Stomach (tissue), 4 donors: ENCODE measurements at regions not wholly inside any gene's neighbourhood (a gene's known extent, or its start where the extent isn't known, plus 50 kb on each side); places are given as distances from the start of the nearest gene placed in this dataset.

Experiments
- CTCF ChIP-seq, 7 experiments: fragments of 450-650 bp in 4 of 7; fragments of 200-600 bp in 3 of 7; sonication (generic) in 3 of 7; IDR thresholded peaks; one replicate each; pipeline ENCODE4 v1.5.1; 2016 to 2019; ENCODE audit warnings: antibody characterized with exemption in 7 of 7, control low read depth in 2 of 7, mild to moderate bottlenecking in 1 of 7
- POLR2A ChIP-seq, 4 donors: fragments of 450-650 bp; IDR thresholded peaks; one replicate each; pipeline ENCODE4 v1.6.1; 2016; ENCODE audit warnings: antibody characterized with exemption in 4 of 4, control low read depth in 2 of 4, mild to moderate bottlenecking in 1 of 4, moderate library complexity in 1 of 4

- TF ChIP-seq POLR2A (IDR thresholded peaks at IDR 0.05) (no peak), CTCF (IDR thresholded peaks at IDR 0.05) (no peak)
Observed at GRCh38 chr4:182068920-182069319, 174.3 kb upstream of the TENM3 start.
